HEK293 (cell line): ENCODE measurements at regions not wholly inside any gene's neighbourhood (a gene's known extent, or its start where the extent isn't known, plus 50 kb on each side); places are given as distances from the start of the nearest gene placed in this dataset.

Source experiments
- CTCF ChIA-PET: fragments of 350-600 bp; formaldehyde crosslinking; extraction: SDS; loops from one replicate; lab custom pipeline; 2021; ENCODE audit warnings: antibody characterized with exemption; lab: Yijun Ruan, JAX
- POLR2A ChIA-PET: fragments of 300-600 bp; formaldehyde crosslinking; extraction: SDS; loops from one replicate; lab custom pipeline; 2020; ENCODE audit warnings: antibody characterized with exemption, inconsistent platforms; lab: Yijun Ruan, JAX
- H3K27ac ChIP-seq: fragments of 200-500 bp; sonication (Bioruptor generic); 2 replicates; pipeline ENCODE4 v1.5.1; 2014; ENCODE audit warnings: low read depth, low read length, control low read depth, inconsistent platforms; ENCODE audit errors: extremely low read depth
- H3K36me3 ChIP-seq, 2 experiments: fragments of 200-500 bp in 1 of 2; sonication (Bioruptor generic) in 1 of 2; 1 replicate in 1 of 2; 2 replicates in 1 of 2; pipeline ENCODE4 v1.5.1; 2014 to 2017; ENCODE audit warnings: inconsistent platforms in 2 of 2, low read length in 2 of 2; ENCODE audit not compliant: control insufficient read depth in 2 of 2, insufficient read depth in 1 of 2
- H3K4me1 ChIP-seq: fragments of 200-500 bp; sonication (Bioruptor generic); 2 replicates; pipeline ENCODE4 v1.5.1; 2014; ENCODE audit warnings: mild to moderate bottlenecking, low read length, inconsistent platforms; ENCODE audit not compliant: control insufficient read depth, insufficient read depth
- H3K4me3 ChIP-seq: 2 replicates; pipeline ENCODE4 v1.5.1; 2011; ENCODE audit warnings: low read depth, mild to moderate bottlenecking, control low read depth, low read length, moderate library complexity
- H3K9me3 ChIP-seq: fragments of 200-500 bp; sonication (Bioruptor generic); 2 replicates; pipeline ENCODE4 v1.5.1; 2014; ENCODE audit warnings: low read depth, low read length, inconsistent platforms; ENCODE audit not compliant: control insufficient read depth, insufficient read depth
- IKZF3 ChIP-seq: fragments of 450-650 bp; IDR thresholded peaks from 2 replicates; pipeline ENCODE4 v1.5.0; 2018; ENCODE audit warnings: missing biosample characterization, mild to moderate bottlenecking, missing genetic modification characterization, moderate library complexity
- KLF8 ChIP-seq: fragments of 450-650 bp; formaldehyde crosslinking; IDR thresholded peaks from 2 replicates; pipeline ENCODE4 v1.5.1; 2016; ENCODE audit warnings: missing biosample characterization, missing genetic modification characterization
- MYNN ChIP-seq: fragments of 450-650 bp; formaldehyde crosslinking; IDR thresholded peaks from 2 replicates; pipeline ENCODE4 v1.5.1; 2016; ENCODE audit warnings: missing biosample characterization, missing genetic modification characterization, borderline replicate concordance
- SCRT1 ChIP-seq: fragments of 450-650 bp; formaldehyde crosslinking; IDR thresholded peaks from 2 replicates; pipeline ENCODE4 v1.5.1; 2016; ENCODE audit warnings: missing biosample characterization, missing genetic modification characterization, borderline replicate concordance
- SP7 ChIP-seq: fragments of 450-650 bp; formaldehyde crosslinking; IDR thresholded peaks from 2 replicates; pipeline ENCODE4 v1.5.1; 2016; ENCODE audit warnings: missing biosample characterization, missing genetic modification characterization
- TRIM28 ChIP-seq: IDR thresholded peaks from 2 replicates; pipeline ENCODE4 v1.6.1; 2011; ENCODE audit warnings: low read length, control low read depth, borderline replicate concordance
- ZFP3 ChIP-seq: fragments of 450-650 bp; formaldehyde crosslinking; IDR thresholded peaks from 2 replicates; pipeline ENCODE4 v1.5.1; 2016; ENCODE audit warnings: low read depth, missing biosample characterization, missing genetic modification characterization
- ZNF16 ChIP-seq: fragments of 450-650 bp; formaldehyde crosslinking; IDR thresholded peaks from 2 replicates; pipeline ENCODE4 v1.5.1; 2016; ENCODE audit warnings: low read depth, missing biosample characterization, missing genetic modification characterization
- ZNF24 ChIP-seq: fragments of 450-650 bp; formaldehyde crosslinking; IDR thresholded peaks from 2 replicates; pipeline ENCODE4 v1.5.1; 2016; ENCODE audit warnings: missing biosample characterization, missing genetic modification characterization
- ZNF248 ChIP-seq: fragments of 450-650 bp; formaldehyde crosslinking; IDR thresholded peaks from 2 replicates; pipeline ENCODE4 v1.5.1; 2017; ENCODE audit warnings: missing biosample characterization, missing genetic modification characterization
- ZNF391 ChIP-seq: fragments of 450-650 bp; formaldehyde crosslinking; IDR thresholded peaks from 2 replicates; pipeline ENCODE4 v1.5.1; 2016; ENCODE audit warnings: low read depth, missing biosample characterization, missing genetic modification characterization, borderline replicate concordance
- ZNF473 ChIP-seq: fragments of 450-650 bp; formaldehyde crosslinking; IDR thresholded peaks from 2 replicates; pipeline ENCODE4 v1.5.1; 2017; ENCODE audit warnings: missing biosample characterization, missing genetic modification characterization
- ZNF48 ChIP-seq: fragments of 450-650 bp; formaldehyde crosslinking; IDR thresholded peaks from 2 replicates; pipeline ENCODE4 v1.5.1; 2016; ENCODE audit warnings: missing biosample characterization, missing genetic modification characterization
- ZNF521 ChIP-seq: fragments of 450-650 bp; formaldehyde crosslinking; IDR thresholded peaks from 2 replicates; pipeline ENCODE4 v1.5.1; 2017; ENCODE audit warnings: missing biosample characterization, mild to moderate bottlenecking, missing genetic modification characterization
- ZNF529 ChIP-seq: fragments of 450-650 bp; formaldehyde crosslinking; IDR thresholded peaks from 2 replicates; pipeline ENCODE4 v1.5.1; 2017; ENCODE audit warnings: missing genetic modification characterization, missing biosample characterization; ENCODE audit not compliant: insufficient replicate concordance
- ZNF571 ChIP-seq: fragments of 450-650 bp; formaldehyde crosslinking; IDR thresholded peaks from 2 replicates; pipeline ENCODE4 v1.5.0; 2017; ENCODE audit warnings: missing biosample characterization, missing genetic modification characterization
- ZNF600 ChIP-seq: fragments of 450-650 bp; formaldehyde crosslinking; IDR thresholded peaks from 2 replicates; pipeline ENCODE4 v1.5.1; 2016; ENCODE audit warnings: missing biosample characterization, missing genetic modification characterization
- ZNF660 ChIP-seq: fragments of 450-650 bp; IDR thresholded peaks from 2 replicates; pipeline ENCODE4 v1.5.1; 2018; ENCODE audit warnings: missing biosample characterization, mild to moderate bottlenecking, missing genetic modification characterization
- ZNF677 ChIP-seq: fragments of 450-650 bp; IDR thresholded peaks from 2 replicates; pipeline ENCODE4 v1.5.0; 2018; ENCODE audit warnings: missing biosample characterization, mild to moderate bottlenecking, missing genetic modification characterization, moderate library complexity
- ZNF707 ChIP-seq: fragments of 450-650 bp; formaldehyde crosslinking; IDR thresholded peaks from 2 replicates; pipeline ENCODE4 v1.5.1; 2016; ENCODE audit warnings: missing biosample characterization, missing genetic modification characterization
- ZNF768 ChIP-seq: fragments of 450-650 bp; formaldehyde crosslinking; IDR thresholded peaks from 2 replicates; pipeline ENCODE4 v1.5.1; 2018; ENCODE audit warnings: missing biosample characterization, mild to moderate bottlenecking, missing genetic modification characterization
- ZNF837 ChIP-seq: fragments of 450-650 bp; formaldehyde crosslinking; IDR thresholded peaks from 2 replicates; pipeline ENCODE4 v1.5.1; 2016; ENCODE audit warnings: missing biosample characterization, missing genetic modification characterization
- TF ChIP-seq, protein P1 (sequence below): fragments of 450-650 bp; formaldehyde crosslinking; IDR thresholded peaks from 2 replicates; pipeline ENCODE4 v1.5.1; 2016; ENCODE audit warnings: missing biosample characterization, missing genetic modification characterization
- TF ChIP-seq, protein P2 (sequence below): fragments of 450-650 bp; formaldehyde crosslinking; IDR thresholded peaks from 2 replicates; pipeline ENCODE4 v1.5.1; 2016; ENCODE audit warnings: missing biosample characterization, missing genetic modification characterization
- TF ChIP-seq, protein P3 (sequence below): fragments of 450-650 bp; formaldehyde crosslinking; IDR thresholded peaks from 2 replicates; pipeline ENCODE4 v1.5.1; 2016; ENCODE audit warnings: missing biosample characterization, missing genetic modification characterization
- TF ChIP-seq, protein P4 (sequence below): fragments of 450-650 bp; formaldehyde crosslinking; IDR thresholded peaks from 2 replicates; pipeline ENCODE4; 2016; ENCODE audit warnings: missing biosample characterization, missing genetic modification characterization
- TF ChIP-seq, protein P5 (sequence below): fragments of 450-650 bp; formaldehyde crosslinking; IDR thresholded peaks from 2 replicates; pipeline ENCODE4 v1.5.1; 2016; ENCODE audit warnings: missing biosample characterization, missing genetic modification characterization

DNA sequence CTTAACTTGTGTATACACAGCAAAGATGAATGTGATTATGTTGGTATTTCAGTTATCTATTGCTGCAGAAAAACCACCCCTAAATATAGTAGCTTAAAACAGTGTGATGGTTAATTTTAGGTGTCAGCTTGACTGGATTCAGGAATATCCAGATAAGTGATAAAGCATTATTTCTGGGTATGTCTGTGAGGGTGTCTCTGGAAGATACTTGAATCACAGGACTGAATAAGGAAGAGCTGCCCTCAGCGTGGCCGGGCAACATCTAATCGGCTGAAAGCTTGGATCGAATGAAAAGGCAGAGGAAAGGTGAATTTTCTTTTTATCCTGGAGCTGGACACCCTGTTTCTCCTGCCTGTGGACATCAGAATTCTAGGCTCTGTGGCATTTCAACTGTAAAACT, 132.0 kb upstream of the SYNPR start:
- Histone ChIP-seq H3K27ac (no peak overlapping the region), H3K36me3 (no peaks in the 10 kb centered on the region), H3K9me3 (no peaks in the 10 kb centered on the region), H3K4me1 (no peaks in the 10 kb centered on the region), H3K4me3 (no peak overlapping the region)
- ChIA-PET POLR2A (no interaction called here), CTCF (no interaction called here)
- no peak for TF ChIP-seq ZNF600
- no peak for TF ChIP-seq ZNF768 (tag by site-specific recombination)
- TF ChIP-seq ZFP3 (tag by site-specific recombination): no peak

DNA sequence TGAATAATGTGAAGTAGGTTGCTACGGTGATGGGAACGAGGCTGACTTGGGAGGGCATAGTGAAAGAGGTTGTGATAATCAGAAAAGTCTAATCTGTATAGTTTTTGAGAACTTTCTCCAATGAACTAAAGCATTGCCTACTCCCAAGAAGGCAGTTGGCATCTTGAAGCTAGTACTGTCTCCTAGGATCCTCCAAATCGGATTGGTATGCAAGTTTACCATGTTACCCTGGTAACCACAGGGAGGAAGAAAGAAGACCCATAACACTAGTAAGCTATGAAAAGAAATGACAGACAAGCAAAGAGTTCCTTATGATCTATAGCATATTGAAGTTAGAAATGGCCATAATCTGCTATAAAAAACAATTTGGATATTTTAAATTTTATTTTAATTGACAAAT, 127.2 kb upstream of the SYNPR start:
- CTCF ChIA-PET: no interaction called here
- no peaks in the 10 kb centered on the region for H3K36me3 ChIP-seq
- TF ChIP-seq ZNF529 (tag by site-specific recombination) (no peak), ZNF768 (tag by site-specific recombination) (no peak), ZNF391 (tag by site-specific recombination) (no peak), ZNF473 (tag by site-specific recombination) (no peak), ZNF660 (tag by site-specific recombination) (no peak), ZNF248 (tag by site-specific recombination) (no peak), IKZF3 (tag by site-specific recombination) (no peak), MYNN (tag by site-specific recombination) (no peak), TRIM28 (no peak), ZNF677 (no peak), ZNF16 (no peak), ZNF707 (tag by site-specific recombination) (no peak)
- TF ChIP-seq, protein P1, sequence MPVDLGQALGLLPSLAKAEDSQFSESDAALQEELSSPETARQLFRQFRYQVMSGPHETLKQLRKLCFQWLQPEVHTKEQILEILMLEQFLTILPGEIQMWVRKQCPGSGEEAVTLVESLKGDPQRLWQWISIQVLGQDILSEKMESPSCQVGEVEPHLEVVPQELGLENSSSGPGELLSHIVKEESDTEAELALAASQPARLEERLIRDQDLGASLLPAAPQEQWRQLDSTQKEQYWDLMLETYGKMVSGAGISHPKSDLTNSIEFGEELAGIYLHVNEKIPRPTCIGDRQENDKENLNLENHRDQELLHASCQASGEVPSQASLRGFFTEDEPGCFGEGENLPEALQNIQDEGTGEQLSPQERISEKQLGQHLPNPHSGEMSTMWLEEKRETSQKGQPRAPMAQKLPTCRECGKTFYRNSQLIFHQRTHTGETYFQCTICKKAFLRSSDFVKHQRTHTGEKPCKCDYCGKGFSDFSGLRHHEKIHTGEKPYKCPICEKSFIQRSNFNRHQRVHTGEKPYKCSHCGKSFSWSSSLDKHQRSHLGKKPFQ (tag by site-specific recombination): no peak
- TF ChIP-seq, protein P2, sequence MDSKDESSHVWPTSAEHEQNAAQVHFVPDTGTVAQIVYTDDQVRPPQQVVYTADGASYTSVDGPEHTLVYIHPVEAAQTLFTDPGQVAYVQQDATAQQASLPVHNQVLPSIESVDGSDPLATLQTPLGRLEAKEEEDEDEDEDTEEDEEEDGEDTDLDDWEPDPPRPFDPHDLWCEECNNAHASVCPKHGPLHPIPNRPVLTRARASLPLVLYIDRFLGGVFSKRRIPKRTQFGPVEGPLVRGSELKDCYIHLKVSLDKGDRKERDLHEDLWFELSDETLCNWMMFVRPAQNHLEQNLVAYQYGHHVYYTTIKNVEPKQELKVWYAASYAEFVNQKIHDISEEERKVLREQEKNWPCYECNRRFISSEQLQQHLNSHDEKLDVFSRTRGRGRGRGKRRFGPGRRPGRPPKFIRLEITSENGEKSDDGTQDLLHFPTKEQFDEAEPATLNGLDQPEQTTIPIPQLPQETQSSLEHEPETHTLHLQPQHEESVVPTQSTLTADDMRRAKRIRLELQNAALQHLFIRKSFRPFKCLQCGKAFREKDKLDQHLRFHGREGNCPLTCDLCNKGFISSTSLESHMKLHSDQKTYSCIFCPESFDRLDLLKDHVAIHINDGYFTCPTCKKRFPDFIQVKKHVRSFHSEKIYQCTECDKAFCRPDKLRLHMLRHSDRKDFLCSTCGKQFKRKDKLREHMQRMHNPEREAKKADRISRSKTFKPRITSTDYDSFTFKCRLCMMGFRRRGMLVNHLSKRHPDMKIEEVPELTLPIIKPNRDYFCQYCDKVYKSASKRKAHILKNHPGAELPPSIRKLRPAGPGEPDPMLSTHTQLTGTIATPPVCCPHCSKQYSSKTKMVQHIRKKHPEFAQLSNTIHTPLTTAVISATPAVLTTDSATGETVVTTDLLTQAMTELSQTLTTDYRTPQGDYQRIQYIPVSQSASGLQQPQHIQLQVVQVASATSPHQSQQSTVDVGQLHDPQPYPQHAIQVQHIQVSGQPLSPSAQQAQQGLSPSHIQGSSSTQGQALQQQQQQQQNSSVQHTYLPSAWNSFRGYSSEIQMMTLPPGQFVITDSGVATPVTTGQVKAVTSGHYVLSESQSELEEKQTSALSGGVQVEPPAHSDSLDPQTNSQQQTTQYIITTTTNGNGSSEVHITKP (tag by site-specific recombination): no peak
- TF ChIP-seq, protein P3, sequence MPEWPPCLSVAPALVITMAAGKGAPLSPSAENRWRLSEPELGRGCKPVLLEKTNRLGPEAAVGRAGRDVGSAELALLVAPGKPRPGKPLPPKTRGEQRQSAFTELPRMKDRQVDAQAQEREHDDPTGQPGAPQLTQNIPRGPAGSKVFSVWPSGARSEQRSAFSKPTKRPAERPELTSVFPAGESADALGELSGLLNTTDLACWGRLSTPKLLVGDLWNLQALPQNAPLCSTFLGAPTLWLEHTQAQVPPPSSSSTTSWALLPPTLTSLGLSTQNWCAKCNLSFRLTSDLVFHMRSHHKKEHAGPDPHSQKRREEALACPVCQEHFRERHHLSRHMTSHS: no peak
- H3K4me3 ChIP-seq: no peak overlapping the region
- H3K9me3 ChIP-seq: no peaks in the 10 kb centered on the region
- no peak overlapping the region for H3K27ac ChIP-seq
- H3K4me1 ChIP-seq: no peaks in the 10 kb centered on the region
- POLR2A ChIA-PET: no interaction called here

DNA sequence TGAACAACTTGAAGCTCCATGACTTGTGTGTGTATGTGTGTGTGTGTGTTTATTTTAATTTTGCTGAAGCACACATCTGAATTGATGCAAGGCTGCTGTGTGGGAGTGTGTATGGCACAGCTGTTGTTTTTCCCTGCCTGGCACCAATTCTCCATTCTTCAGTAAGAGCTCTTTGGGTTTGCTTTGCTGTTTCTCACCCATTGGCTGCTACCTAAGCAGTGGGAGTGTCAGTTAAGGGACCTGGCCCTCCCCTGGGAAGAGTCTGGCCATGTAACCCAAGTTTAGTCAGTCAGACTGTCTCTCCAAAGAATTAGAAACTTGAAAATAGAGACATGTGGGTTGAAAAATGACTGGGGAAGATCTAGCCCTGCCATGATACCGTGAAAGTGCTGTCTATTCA, 126.2 kb upstream of the SYNPR start:
- Histone ChIP-seq H3K9me3 (no peaks in the 10 kb centered on the region), H3K36me3 (no peaks in the 10 kb centered on the region), H3K4me1 (no peaks in the 10 kb centered on the region), H3K4me3 (no peak overlapping the region), H3K27ac (no peak overlapping the region)
- ChIA-PET POLR2A (no interaction called here), CTCF (no interaction called here)
- TF ChIP-seq ZNF24 (tag by site-specific recombination): no peak
- no peak for TF ChIP-seq ZNF571 (tag by site-specific recombination)
- no peak for TF ChIP-seq SCRT1 (tag by site-specific recombination)
- TF ChIP-seq KLF8 (tag by site-specific recombination): no peak
- no peak for TF ChIP-seq ZNF48
- no peak for TF ChIP-seq ZNF521 (tag by site-specific recombination)
- TF ChIP-seq SP7 (tag by site-specific recombination): no peak
- TF ChIP-seq, protein P4, sequence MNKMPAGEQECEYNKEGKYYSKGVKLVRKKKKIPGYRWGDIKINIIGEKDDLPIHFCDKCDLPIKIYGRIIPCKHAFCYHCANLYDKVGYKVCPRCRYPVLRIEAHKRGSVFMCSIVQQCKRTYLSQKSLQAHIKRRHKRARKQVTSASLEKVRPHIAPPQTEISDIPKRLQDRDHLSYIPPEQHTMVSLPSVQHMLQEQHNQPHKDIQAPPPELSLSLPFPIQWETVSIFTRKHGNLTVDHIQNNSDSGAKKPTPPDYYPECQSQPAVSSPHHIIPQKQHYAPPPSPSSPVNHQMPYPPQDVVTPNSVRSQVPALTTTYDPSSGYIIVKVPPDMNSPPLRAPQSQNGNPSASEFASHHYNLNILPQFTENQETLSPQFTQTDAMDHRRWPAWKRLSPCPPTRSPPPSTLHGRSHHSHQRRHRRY (tag by site-specific recombination): no peak
- TF ChIP-seq, protein P5, sequence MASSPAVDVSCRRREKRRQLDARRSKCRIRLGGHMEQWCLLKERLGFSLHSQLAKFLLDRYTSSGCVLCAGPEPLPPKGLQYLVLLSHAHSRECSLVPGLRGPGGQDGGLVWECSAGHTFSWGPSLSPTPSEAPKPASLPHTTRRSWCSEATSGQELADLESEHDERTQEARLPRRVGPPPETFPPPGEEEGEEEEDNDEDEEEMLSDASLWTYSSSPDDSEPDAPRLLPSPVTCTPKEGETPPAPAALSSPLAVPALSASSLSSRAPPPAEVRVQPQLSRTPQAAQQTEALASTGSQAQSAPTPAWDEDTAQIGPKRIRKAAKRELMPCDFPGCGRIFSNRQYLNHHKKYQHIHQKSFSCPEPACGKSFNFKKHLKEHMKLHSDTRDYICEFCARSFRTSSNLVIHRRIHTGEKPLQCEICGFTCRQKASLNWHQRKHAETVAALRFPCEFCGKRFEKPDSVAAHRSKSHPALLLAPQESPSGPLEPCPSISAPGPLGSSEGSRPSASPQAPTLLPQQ (tag by site-specific recombination): no peak
- no peak for TF ChIP-seq ZNF837 (tag by site-specific recombination)
